ENCODE measurements at regions not wholly inside any gene's neighbourhood (a gene's known extent, or its start where the extent isn't known, plus 50 kb on each side); places are given as distances from the start of the nearest gene placed in this dataset.

DNA sequence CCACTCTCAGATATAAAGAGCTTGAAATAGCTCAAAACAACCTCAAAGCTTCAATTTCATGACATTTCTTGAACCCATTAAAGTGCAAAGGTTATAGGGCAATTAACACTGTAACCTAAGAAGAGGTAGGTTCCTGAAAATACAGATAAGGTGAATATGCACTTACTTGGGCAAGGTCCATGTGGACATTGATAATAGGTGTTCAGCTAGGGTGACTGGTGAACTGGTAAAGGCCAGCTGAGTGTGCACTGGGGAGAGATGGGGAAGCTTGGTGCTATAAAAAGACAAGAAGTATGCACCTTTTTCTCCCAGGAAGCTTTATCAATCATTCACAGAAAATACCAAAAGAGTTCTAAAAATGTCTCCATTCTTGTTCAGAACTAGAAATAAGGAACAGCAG is 418.6 kb downstream of the SLC16A7 start:
- TF ChIP-seq POLR2A (IDR thresholded peaks at IDR 0.05), result no peak
- TF ChIP-seq, protein P1, sequence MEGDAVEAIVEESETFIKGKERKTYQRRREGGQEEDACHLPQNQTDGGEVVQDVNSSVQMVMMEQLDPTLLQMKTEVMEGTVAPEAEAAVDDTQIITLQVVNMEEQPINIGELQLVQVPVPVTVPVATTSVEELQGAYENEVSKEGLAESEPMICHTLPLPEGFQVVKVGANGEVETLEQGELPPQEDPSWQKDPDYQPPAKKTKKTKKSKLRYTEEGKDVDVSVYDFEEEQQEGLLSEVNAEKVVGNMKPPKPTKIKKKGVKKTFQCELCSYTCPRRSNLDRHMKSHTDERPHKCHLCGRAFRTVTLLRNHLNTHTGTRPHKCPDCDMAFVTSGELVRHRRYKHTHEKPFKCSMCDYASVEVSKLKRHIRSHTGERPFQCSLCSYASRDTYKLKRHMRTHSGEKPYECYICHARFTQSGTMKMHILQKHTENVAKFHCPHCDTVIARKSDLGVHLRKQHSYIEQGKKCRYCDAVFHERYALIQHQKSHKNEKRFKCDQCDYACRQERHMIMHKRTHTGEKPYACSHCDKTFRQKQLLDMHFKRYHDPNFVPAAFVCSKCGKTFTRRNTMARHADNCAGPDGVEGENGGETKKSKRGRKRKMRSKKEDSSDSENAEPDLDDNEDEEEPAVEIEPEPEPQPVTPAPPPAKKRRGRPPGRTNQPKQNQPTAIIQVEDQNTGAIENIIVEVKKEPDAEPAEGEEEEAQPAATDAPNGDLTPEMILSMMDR (IDR thresholded peaks at IDR 0.05), result no peak
- no peak for TF ChIP-seq EP300 (IDR thresholded peaks at IDR 0.05)

Data from sigmoid colon (tissue), 4 donors.